ENCODE measurements at regions not wholly inside any gene's neighbourhood (a gene's known extent, or its start where the extent isn't known, plus 50 kb on each side); places are given as distances from the start of the nearest gene placed in this dataset.

- no peak for DNase-seq
These were observed 117.1 kb upstream of the IPO9 start for GRCh38 chr1:201711811-201712210.

- DNase-seq = no peak
These were observed 116.4 kb upstream of the IPO9 start for GRCh38 chr1:201712387-201713085.

- no peak for DNase-seq
These were observed 115.7 kb upstream of the IPO9 start for GRCh38 chr1:201713086-201713810.

GRCh38 chr1:201714542-201715329 is 114.2 kb upstream of the IPO9 start:
- DNase-seq = no peak

GRCh38 chr1:201715351-201715750 is 113.6 kb upstream of the IPO9 start:
- DNase-seq = no peak

- DNase-seq = no peak
These were observed 112.9 kb upstream of the IPO9 start for GRCh38 chr1:201715801-201716741.

GRCh38 chr1:201716742-201717135 is 112.2 kb upstream of the IPO9 start:
- no peak for DNase-seq

- no peak for DNase-seq
These were observed 111.7 kb upstream of the IPO9 start for GRCh38 chr1:201717286-201717685.

GRCh38 chr1:201718346-201719202 is 110.4 kb upstream of the IPO9 start:
- peak; percentile 13 for DNase-seq

- peak; percentile 21 for DNase-seq
These were observed 109.0 kb upstream of the IPO9 start for GRCh38 chr1:201719812-201720521.

- no peak for DNase-seq
These were observed 108.5 kb upstream of the IPO9 start for GRCh38 chr1:201720522-201720844.

GRCh38 chr1:201721082-201722049 is 107.6 kb upstream of the IPO9 start:
- DNase-seq = no peak

GRCh38 chr1:201724039-201724765 is 104.8 kb upstream of the IPO9 start:
- DNase-seq = no peak

GRCh38 chr1:201724766-201725118 is 104.2 kb upstream of the IPO9 start:
- no peak for DNase-seq

- no peak for DNase-seq
These were observed 102.3 kb upstream of the IPO9 start for GRCh38 chr1:201726700-201727099.

- no peak for DNase-seq
These were observed 100.2 kb upstream of the IPO9 start for GRCh38 chr1:201728731-201729130.

GRCh38 chr1:201729973-201730608 is 98.9 kb upstream of the IPO9 start:
- DNase-seq = no peak

GRCh38 chr1:201730611-201731010 is 98.3 kb upstream of the IPO9 start:
- no peak for DNase-seq

- DNase-seq = no peak
These were observed 97.8 kb upstream of the IPO9 start for GRCh38 chr1:201731142-201731541.
